Stimulated activated CD4-positive, alpha-beta T cell treated with anti-CD3 and anti-CD28 coated beads, TNF-alpha, amount 100 ng/mL, for 48 hours (primary cell): ENCODE measurements at regions not wholly inside any gene's neighbourhood (a gene's known extent, or its start where the extent isn't known, plus 50 kb on each side); places are given as distances from the start of the nearest gene placed in this dataset.

Experiments used
- DNase-seq, 3 donors: peaks; one replicate each; pipeline ENCODE4 v3.0.0-alpha.2; 2020; ENCODE audit warnings: low read depth in 3 of 3

DNA sequence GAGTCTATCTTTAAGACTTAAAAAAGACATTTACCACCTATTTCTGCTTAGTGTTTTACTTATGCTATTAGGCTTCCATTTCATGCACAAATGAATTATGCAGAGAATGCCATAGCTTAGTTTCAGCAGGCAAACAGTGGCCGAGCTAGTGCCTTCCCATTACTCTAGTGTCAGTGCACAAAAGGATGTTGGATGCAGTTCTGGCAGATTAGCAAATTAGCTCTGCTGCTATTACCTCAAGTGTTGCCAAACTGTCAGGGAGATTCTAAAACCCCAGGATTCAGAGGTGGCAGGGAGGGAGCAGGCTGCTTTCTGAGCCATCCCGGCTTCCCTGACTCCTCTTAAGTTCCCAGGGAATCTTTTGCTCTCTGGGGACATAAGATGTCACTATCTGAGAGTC, 209.4 kb upstream of the NCAM1 start:
- DNase-seq, result no peak

DNA sequence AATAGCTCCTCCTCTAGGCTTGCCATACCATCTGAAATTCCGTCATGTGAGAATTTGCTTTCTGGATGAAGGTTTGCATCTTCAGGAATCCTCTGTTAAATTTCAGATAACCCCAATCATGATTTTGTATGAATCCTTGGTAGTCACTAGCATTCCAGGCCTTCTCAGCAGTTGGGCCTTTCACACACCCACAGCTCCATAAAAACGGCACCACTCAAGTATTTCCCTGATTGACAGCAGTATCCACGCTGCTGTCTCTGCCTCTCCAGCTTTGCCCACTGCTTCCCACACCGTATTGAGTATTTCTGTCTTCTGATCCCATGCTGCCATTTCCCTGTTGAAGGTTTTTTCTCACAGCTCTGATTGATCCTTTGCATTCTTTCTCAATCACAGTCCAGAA, 208.7 kb upstream of the NCAM1 start:
- DNase-seq, result no peak

DNA sequence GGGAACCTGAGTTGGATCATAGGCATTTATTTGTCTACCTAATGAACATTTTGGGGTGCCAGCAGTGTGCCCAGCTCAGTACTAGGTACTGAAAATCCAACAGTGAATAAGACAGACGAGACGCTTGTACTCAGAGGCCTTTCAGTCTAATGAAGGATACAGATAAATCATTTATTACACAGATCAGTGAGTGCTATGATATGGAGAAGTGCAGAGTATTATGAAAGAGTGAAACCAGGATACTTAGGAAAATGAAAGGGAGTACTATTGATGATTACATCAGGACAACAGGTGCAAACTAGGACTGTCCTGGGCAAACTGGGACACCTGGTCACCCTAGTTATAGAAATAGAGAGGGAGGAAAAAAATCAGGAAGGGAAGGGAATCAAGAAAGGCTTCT, 207.5 kb upstream of the NCAM1 start:
- DNase-seq, result no peak

DNA sequence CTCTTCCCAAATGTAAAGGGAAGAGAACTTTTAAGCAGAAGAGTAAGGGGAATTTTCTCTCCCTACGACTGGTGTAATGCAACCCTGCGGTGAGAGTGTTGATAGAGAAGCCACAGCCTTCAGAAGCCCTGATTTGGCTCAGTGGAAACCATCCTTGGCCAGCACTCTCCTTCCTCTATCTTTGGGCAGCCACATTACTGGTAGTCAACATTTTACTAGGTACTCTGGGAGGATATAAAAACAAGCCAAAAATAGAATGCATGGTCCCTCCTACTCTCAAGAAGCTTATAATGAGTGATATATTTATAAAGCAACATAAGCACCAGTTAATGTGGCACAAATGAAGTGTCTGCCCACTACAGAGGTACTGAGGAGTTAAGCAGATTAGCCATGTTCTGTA, 201.8 kb upstream of the NCAM1 start:
- no peak for DNase-seq

DNA sequence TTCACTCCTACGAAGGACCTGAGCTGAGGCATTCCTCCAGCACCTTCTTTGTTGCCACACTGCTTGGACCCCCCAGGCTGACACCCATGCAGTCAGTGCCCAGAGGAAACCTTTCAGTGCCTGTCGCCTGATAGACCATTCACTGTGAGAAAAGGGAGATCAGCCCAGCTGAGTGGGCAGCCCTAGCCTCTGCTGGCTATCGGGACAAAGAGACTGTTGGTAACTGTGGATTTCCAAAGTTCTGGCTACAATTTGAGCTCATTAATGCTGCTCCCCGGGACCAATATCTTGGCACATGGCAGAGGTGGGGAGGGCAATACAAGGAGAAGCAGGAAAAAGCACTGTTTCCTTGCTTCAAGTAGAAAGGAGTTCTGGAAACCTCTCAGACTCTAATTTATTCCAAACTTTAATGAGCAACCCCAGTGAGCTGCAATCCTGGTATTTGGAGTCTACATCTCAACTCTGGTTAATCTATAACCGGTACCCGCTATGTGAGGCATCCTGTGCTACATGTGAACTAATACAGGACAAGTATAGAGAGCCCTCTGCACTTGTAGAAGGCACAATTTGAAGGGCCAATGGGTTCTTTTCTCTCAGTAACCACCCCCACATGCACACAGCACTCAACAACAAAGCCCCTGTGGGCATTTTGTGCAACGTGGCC, 200.7 kb upstream of the NCAM1 start:
- no peak for DNase-seq

DNA sequence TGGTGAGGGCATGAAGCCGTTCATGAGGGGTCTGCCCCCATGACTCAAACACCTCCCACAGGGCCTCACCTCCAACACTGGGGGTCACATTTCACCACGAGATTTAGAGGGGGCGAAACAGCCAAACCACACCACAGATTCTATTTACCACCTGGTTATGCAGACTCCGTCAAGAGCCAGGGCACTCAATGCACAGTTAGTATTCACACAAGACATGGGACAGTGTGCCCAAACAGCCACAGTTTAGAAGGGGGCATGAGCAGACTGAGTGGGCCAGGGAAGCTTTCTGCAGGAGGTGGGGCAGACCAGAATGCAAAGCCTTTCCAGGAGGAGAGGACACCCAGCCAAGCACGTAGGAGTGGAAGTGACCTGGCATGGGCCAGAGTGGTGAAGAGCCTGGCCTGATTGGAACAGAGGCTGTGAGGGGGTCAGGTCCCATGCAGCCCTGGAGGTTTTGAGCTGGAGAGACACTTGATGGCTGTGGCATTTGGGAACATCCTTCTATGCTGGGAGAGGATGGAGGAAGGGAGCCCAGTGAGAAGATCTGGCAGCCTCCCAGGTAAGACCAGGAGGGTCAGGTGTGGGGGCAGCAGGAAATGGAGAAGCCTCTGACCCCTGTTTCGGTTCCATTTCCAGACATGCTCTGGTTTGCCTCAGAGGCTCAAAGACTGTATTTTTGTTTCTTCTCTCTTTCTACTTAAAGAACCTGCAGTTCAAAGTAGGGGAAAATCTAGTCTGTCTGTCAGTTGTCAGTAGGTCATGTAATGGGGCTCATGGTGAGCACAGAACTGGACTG, 199.1 kb upstream of the NCAM1 start:
- DNase-seq, result no peak

DNA sequence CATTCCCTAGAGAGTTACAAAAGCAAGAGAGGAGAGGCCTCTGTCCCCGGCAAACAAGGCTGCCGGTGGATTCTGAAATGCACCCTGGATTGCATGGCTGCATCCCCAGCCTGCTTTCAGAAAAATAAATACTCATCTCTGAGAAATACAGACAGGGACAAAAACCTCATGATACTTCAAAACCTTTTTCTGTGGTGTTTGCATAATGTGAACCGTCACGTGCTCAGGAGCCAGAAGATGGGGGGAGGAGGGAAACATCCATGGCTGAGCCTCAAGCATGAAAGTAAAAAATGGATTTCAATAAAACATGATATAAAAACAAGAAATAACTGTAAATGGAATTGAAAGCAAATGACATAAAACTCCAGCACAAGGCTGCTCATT, 198.5 kb upstream of the NCAM1 start:
- no peak for DNase-seq

DNA sequence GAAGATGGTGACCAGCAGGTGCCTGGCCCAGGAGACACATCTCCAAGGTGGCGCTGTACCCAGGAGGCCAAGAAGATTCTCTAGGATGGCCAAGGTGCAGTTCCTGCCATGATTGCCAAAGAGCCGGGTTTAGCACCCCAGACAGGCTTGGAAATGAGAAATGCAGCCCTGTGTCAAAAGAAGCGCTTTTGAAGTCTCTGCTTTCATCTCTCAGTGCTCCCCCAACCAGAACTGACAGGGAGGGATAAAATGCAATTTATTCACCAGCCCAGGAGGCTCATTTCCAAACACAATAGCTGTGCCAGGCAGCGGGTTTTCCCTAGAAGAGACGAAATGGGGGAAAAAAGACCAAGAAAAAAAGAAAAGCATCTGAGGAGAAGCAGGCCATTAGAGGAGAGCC, 195.9 kb upstream of the NCAM1 start:
- no peak for DNase-seq

DNA sequence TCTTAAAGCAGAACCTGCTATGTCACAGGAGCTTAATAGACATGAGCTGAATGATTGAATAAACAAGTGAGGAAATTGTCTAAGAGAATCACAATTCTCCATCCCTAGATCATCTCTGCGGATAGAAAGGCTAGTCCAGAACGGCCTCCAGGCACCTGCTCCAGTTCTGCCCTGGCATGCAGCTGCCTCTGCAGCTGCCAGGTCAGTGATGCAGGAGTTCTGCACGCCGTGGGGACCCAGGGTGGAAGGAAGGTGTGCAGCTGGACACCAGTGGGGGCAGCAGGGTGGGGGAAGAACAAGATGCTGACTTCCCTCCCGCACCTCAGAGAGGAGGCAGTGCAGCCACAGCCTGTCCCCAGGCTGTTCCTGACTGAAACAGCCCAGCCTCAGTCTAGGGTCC, 192.1 kb upstream of the NCAM1 start:
- no peak for DNase-seq

DNA sequence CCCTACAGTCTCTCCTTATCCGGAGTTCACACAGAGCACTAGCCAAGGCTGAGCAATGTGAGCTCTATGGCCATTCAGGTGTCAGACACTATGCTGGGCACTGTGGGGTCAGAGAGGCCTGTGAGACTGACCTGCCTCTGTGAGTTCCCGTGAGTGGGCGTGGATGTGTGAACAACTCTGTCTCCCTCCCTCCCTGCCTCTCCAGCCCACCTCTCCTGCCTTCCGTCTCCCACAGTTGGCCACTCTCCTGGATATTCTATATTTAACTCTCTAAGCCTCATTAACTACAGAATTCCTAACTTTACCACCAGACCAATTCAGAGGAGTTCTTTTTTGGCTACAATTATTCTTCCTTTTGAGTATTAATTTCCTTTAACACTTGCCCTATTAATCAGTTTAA, 191.6 kb upstream of the NCAM1 start:
- DNase-seq, result no peak

DNA sequence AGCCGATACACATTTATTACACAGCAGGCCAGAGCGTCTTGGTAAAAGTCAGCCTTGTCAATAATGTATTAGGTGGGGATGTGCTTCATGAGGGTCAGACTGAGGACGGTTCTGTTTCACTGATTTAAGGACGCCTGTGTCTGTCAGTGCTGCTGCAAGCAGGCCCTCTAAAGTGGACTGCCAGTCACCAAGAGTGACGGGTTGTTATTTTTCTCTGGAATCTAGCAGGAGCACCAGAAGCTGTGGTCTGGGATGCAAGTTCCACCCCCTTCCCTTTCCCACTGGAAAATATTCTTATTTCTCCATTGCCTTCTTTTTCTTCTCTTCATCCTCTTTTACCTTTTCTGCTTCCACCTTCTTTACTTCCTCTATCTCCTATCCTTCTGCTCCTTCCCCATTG, 191.2 kb upstream of the NCAM1 start:
- DNase-seq, result no peak

DNA sequence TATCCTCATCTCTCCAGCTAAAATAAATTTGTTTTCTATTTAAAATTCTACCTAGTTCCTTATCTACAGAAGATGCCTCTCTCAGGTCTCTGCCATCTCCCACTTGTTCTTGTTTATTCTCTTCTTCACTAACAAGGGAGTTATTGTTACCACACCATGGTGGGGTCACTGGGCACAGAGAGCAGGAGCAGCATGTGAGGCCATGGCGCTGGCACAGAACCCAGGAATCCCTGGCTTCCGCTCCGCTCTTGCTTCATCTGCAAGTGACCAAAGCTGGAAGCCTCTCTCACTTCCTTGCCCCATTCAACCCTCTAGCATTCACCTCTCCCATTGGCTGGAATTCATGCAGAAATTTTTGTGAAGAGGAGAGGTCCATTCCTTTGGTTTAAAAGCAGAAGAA, 190.7 kb upstream of the NCAM1 start:
- no peak for DNase-seq

DNA sequence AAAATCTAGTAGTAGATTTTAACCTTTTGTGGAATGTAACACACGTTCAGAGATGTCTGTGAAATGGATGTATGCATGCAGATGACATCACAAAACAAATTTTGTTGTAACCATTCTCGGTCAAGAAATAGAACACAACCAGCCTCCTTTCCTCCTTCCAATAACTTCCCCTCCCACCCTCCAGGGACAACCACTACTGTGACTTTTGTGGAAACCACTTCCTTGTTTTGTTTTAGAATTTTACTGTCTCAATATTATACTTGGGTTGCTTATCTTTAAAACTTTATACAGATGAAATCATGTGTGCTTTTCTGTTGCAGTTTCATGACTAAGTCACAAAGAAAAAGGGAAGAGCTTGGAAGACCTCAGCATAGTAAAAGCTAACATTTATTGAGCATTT, 189.4 kb upstream of the NCAM1 start:
- DNase-seq, result no peak

DNA sequence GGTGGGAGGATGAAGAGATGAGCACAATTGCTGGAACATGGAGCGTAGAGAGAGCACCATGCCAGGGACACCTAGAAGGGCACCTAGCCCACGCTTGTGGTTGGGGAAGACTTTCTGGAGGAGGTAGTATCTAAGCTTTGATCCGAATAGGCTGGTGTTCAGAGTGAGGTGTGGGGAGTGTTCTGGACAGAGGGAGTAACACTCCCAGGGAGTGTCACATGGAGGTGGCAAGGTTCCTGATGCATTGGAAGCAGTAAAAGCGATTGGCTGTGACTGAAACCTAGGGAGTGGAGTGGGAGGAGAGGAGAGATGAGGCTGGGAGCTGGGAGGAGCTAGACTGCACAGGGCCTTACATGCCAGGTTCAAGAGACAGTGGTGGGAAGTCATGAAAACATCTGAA, 188.0 kb upstream of the NCAM1 start:
- DNase-seq, result no peak

DNA sequence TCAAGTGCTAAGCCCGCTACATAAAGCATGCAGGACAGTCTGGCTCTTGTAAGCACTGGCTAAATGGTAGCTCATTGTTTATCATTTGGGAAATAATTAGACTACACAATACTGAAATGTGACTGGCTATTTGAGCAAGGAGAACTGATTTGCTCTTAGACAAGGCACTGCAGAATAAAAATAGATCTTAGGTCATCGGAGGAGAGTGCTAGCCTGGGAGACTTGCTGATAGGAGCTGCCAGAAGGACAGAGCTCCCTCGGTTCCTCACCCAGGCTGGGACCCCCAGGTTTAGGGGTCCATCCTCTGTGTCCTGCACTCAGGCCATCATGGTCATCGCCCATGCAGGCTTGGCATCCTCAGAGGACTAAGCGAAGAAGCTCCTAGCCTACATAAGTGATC, 184.4 kb upstream of the NCAM1 start:
- DNase-seq, result no peak

DNA sequence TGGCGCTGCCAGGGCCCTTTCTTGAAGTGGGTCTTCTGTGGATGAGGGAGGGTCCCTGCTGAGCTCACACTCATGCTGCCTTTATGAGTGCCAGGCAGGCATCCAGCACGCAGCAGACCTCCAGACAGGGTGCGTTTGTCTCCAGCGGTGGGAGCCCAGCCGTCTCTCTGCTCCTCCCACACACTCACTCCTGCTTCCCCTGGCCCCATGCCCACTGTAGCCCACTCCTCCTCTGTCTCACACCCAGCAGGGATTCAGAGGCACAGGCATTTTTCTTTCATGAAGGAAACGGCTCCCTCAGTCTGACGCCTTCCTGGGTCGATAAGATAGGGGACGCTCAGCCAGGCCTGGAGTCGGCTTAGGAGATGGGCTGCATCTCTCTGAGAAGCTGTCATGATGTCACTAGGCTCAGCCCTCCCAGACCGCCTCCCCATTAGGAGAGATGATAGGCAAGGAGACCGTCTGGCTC, 183.9 kb upstream of the NCAM1 start:
- no peak for DNase-seq

DNA sequence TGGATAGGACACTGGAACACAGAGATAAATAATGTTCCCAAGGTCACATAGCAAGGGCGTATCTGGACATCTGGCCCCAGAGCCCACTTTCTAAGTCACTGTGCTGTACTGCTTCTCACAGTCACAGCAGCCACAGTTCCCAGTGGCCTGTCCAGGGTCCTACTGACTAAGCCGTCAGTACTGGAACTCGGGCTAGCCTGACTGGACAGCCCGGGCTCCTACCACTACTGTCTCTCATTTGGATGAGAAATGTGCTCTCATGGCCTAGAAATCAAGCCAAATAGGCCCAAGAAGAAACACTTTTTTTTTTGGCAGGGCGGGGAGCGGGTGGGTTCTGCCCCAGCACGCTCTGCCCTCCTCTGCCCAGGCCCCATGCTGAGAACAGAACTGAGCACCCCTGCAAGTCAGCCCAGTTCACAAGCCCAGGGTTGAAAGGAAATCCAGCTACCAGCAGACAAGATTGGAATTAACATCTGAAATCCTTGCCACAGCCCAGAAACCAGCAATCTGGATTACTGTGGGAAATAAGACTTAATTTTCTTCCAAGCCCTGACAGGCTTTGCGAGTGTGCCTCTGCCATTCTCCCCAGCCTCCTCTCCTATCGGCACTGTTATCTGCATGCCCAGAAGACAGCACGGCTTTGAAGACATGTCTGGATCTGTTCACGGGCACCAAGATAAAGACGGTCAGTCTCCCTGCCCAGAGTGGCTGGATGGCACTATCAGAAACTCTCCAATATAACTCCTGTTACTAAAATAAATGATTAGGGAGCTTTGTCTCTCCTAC, 182.9 kb upstream of the NCAM1 start:
- no peak for DNase-seq

DNA sequence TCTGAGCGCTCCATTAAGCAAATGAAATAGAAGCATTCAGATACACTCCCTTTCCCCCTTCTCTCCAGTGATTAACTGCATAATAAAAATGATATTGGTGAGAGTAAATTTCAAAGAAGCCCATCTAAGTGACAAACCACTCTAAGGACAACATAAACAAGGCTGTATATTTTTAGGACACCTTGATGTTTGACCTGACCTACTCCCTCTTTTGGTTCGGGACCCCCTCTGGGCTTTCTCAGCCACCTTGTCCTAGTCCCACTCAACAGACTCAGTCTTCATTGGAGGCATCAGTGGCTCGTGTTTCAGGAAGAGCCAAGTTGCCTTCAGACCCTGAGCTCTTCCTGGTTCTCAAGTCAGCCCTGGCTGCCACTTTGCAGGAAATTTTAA, 182.3 kb upstream of the NCAM1 start:
- no peak for DNase-seq

DNA sequence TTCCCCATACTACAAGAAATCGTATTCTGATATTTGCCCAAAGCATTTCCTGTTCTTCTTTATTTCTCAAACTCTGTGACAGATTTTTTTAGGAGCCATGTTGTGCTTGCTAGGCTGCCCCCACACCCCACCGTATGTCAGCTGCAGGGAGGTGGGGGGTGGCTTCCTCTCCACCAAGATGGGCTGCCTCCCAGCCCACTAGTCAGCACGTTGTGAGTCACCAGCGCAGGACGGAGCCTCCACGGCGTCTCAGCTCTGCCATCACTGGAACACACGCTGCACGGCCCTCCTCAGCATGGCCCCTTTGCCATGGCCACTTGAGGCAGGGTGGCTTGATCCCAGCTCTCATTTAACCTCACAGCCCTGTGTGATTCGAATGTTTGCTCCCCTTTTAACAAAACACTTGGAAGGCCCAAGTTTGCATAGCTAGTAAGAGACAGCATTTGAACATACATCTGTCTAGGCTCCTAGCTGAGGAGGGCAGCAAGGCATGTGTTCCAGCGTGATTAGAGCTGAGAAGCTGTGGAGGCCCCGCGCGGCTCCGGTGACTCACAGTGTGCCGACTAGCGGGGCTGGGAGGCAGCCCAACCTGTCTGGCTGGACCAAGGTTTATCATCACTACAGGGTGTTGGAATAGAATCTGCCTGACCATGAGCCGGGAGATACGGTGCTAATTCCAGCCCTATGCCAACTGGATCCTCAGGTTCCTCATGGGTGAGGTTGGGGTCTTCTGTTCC, 180.7 kb upstream of the NCAM1 start:
- no peak for DNase-seq

DNA sequence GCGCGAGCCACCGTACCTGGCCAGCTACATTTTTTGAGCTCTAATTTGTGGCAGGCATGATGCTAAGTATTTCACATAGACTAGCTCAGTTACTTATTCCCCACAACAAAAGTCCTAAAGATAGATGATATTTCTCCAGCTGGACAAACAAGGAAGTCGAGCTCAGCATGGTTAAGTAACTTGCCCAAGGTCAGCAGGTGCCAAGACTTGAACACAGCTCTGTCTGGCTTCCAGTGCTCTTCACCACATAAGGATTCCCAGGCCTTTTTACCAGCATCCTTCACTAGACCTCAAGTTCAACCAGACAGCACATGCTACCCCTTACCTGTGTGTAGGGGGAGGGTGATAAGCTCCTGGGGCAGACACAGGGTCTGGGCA, 177.3 kb upstream of the NCAM1 start:
- DNase-seq, result no peak

DNA sequence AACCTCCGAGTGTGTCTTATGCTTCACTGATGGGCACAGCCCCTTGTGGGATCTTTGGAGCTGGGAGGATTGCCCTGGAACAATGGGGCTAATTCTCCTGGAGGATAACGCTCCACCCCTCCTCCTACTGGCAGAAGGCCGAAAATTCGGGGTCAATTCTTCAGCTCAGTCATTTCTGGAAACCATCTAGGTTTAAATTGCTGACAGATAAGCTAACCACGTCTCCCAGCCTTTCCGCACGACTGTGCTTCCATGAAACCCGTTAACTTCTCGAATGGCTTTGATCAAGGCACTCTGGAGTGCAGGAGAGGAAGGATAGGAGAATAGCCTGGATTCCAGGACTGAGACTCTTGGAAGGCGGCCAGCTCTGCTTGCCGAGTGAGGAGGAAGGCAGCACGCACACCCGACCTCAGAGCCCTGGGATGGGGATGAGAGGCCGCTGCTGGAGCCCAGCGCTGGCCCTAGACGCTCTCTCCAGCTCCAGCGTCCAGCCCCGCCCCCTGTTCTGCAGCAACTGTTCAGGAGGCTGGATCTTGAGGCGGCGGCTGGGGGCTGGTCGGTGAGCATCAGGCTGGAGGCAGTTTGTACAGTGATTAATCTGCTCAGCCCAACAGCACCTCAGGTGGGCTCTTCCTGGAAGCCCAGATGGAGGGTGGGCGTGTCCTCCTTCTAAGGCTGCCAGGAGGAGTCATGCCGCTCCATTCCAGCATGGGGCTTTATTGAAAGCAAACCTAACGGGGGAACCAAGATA, 176.7 kb upstream of the NCAM1 start:
- no peak for DNase-seq

DNA sequence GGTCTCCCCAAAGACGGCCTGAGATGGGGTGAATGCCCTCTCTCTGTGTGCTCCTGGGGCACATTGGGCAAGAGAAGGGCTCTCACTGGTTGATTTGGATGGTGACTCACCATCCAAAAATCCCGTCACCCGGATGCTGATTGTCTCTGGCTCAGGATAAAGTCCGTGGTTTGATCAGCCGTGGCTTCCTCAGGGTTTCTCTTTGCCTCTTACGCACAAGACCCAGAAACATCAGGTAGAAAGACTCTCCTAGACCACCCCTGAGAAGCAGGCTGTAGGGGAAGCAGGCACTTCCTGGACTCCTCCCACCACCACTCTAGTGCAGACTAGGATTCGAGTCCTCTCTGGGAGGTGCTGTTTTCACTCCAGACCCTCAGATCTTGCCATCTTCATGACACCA, 176.1 kb upstream of the NCAM1 start:
- no peak for DNase-seq
